ENCODE measurements at regions not wholly inside any gene's neighbourhood (a gene's known extent, or its start where the extent isn't known, plus 50 kb on each side); places are given as distances from the start of the nearest gene placed in this dataset.

GRCh38 chr18:76216096-76216495 lies 278.9 kb downstream of the ZNF516 start:
- Histone ChIP-seq H4K20me1 (replicated peaks; ENCODE audit: control insufficient read depth, insufficient read depth, low read length) (no peaks in the 10 kb centered on the region), H3K4me1 (replicated peaks in 1 of 2; ENCODE audit: control insufficient read depth in 2 of 2, insufficient read depth in 2 of 2, low read length in 2 of 2) (no peaks in the 10 kb centered on the region), H3K27me3 (ENCODE audit: control insufficient read depth in 2 of 2, insufficient read depth in 2 of 2, low read length in 2 of 2) (no peaks in the 10 kb centered on the region), H3K9me3 (replicated peaks; ENCODE audit: control insufficient read depth, insufficient read depth, low read depth, low read length) (no peaks in the 10 kb centered on the region), H3K9ac (ENCODE audit: insufficient read depth in 1 of 2, low read depth in 2 of 2, low read length in 2 of 2) (no peak overlapping the region), H3K9me1 (ENCODE audit: control insufficient read depth, insufficient read depth, low read length) (no peaks in the 10 kb centered on the region), H3K36me3 (ENCODE audit: control insufficient read depth, insufficient read depth, low read length) (no peaks in the 10 kb centered on the region), H3K4me2 (ENCODE audit: insufficient read depth, low read length) (no peak overlapping the region), H2AFZ (ENCODE audit: low read depth, low read length) (no peak overlapping the region), H3K4me3 (no peak overlapping the region), H3K27ac (ENCODE audit: extremely low read depth, low read depth, low read length) (no peak overlapping the region), H3K79me2 (ENCODE audit: control insufficient read depth, insufficient read depth, low read length) (no peaks in the 10 kb centered on the region)
- FAIRE-seq = no peak
- intact Hi-C loops (cut with micrococcal nuclease) = no loop called here
- BruUV-seq (replicated peaks) = no TSS peak
- no peak for DNase-seq (ENCODE audit: extremely low read depth in 1 of 4, low spot score in 3 of 4)
- in situ Hi-C loops (cut with MboI) = no loop called here
- POLR2A ChIA-PET = no interaction called here
- 0% methylated on average over 1 of the region's 1 CpG for WGBS (ENCODE audit: insufficient coverage, low coverage, missing lambda C conversion rate)
- ATAC-seq = no peak
- TF ChIP-seq MAFF (IDR thresholded peaks at IDR 0.05; ENCODE audit: low read length) (peak; percentile 43), RNF219 (CRISPR knock-in tag; IDR thresholded peaks at IDR 0.05) (no peak), MAFG (tag; conservative IDR thresholded peaks at IDR 0.05) (peak; percentile 45; the same call in 1 of the 2 replicates), ZNF316 (IDR thresholded peaks at IDR 0.05) (peak; percentile 69), MEF2D (tag; conservative IDR thresholded peaks at IDR 0.05; ENCODE audit: low read depth) (no peak), HMGXB4 (CRISPR knock-in tag; IDR thresholded peaks at IDR 0.05) (no peak), TSHZ1 (CRISPR knock-in tag; IDR thresholded peaks at IDR 0.05) (no peak), MAFK (IDR thresholded peaks at IDR 0.05; ENCODE audit: low read length) (peak; percentile 27; the same call in 1 of the 2 replicates), ZNF277 (CRISPR knock-in tag; IDR thresholded peaks at IDR 0.05; ENCODE audit: borderline replicate concordance) (no peak), C11orf30 (IDR thresholded peaks at IDR 0.05; ENCODE audit: low read depth) (peak; percentile 45; the same call in 1 of the 2 replicates), CSDE1 (IDR thresholded peaks at IDR 0.05) (no peak), ZNF23 (CRISPR knock-in tag; IDR thresholded peaks at IDR 0.05) (no peak), ZNF444 (CRISPR knock-in tag; IDR thresholded peaks at IDR 0.05) (no peak)
- CTCF ChIA-PET (ENCODE audit: low intra/inter-chr PET ratio) = no interaction called here

Measured in K562 (cell line).